ENCODE measurements at regions not wholly inside any gene's neighbourhood (a gene's known extent, or its start where the extent isn't known, plus 50 kb on each side); places are given as distances from the start of the nearest gene placed in this dataset.
"Not testable (repeated sequence)": the region's sequence is repeated elsewhere in the genome, so short reads cannot be mapped to it uniquely, and the experiment has no call there.

- no peak for TF ChIP-seq EZH2 (IDR thresholded peaks at IDR 0.05; ENCODE audit: borderline replicate concordance, low read length)
- TF ChIP-seq, protein P1, sequence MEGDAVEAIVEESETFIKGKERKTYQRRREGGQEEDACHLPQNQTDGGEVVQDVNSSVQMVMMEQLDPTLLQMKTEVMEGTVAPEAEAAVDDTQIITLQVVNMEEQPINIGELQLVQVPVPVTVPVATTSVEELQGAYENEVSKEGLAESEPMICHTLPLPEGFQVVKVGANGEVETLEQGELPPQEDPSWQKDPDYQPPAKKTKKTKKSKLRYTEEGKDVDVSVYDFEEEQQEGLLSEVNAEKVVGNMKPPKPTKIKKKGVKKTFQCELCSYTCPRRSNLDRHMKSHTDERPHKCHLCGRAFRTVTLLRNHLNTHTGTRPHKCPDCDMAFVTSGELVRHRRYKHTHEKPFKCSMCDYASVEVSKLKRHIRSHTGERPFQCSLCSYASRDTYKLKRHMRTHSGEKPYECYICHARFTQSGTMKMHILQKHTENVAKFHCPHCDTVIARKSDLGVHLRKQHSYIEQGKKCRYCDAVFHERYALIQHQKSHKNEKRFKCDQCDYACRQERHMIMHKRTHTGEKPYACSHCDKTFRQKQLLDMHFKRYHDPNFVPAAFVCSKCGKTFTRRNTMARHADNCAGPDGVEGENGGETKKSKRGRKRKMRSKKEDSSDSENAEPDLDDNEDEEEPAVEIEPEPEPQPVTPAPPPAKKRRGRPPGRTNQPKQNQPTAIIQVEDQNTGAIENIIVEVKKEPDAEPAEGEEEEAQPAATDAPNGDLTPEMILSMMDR (IDR thresholded peaks at IDR 0.05; ENCODE audit: low read length) = no peak
- no peaks in the 10 kb centered on the region for H3K9me3 ChIP-seq (ENCODE audit: low read length)
These were observed 68.5 kb downstream of the CYTL1 start for GRCh38 chr4:4950561-4951290.

DNA sequence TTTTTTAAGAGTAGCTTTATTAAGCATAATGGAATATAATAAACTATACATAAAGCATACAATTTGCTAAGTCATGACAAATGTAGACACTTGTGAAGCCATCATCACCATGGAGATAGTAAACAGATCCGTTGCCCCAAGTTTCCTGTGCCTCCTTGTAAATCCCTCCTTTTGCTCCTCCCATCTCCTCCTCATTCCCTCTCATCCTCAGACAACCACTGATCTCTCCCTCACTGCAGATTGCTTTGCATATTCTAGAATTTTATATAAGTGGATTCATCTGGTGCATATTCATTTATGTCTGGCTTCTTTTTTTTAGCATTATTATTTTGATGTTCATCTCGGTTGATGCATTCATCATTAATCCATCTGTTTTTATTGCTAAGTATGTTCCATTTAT lies 67.0 kb downstream of the CYTL1 start:
- Histone ChIP-seq H3F3A (ENCODE audit: insufficient read depth, low read length) (no peaks in the 10 kb centered on the region), H3K4me2 (ENCODE audit: low read length) (no peak overlapping the region), H3K27me3 (ENCODE audit: insufficient read depth, low read length) (no peaks in the 10 kb centered on the region), H2AFZ (ENCODE audit: low read length) (no peak overlapping the region), H3K4me1 (ENCODE audit: insufficient read depth, low read length, severe bottlenecking) (peaks cover 10% of the 10 kb centered on the region), H3K36me3 (ENCODE audit: insufficient read depth, low read length) (no peaks in the 10 kb centered on the region), H3K79me2 (ENCODE audit: insufficient read depth, low read length) (no peaks in the 10 kb centered on the region), H3K27ac (ENCODE audit: low read depth, low read length, poor library complexity, severe bottlenecking) (no peak overlapping the region), H3K9ac (ENCODE audit: low read length) (no peak overlapping the region), H3K9me3 (ENCODE audit: low read length) (no peaks in the 10 kb centered on the region), H3K4me3 (ENCODE audit: low read depth, low read length, poor library complexity, severe bottlenecking) (no peak overlapping the region), H4K20me1 (ENCODE audit: insufficient read depth, low read length) (no peaks in the 10 kb centered on the region), H3K9me2 (ENCODE audit: low read depth, low read length) (no peaks in the 10 kb centered on the region)
- no peak for TF ChIP-seq EZH2 (IDR thresholded peaks at IDR 0.05; ENCODE audit: borderline replicate concordance, low read length)
- TF ChIP-seq, protein P1 (IDR thresholded peaks at IDR 0.05; ENCODE audit: low read length) = no peak

More at GRCh38 chr4:4950561-4951290, 68.5 kb downstream of the CYTL1 start:
- Histone ChIP-seq H3F3A (ENCODE audit: insufficient read depth, low read length) (no peaks in the 10 kb centered on the region), H3K36me3 (ENCODE audit: insufficient read depth, low read length) (no peaks in the 10 kb centered on the region), H3K4me2 (ENCODE audit: low read length) (no peak overlapping the region), H4K20me1 (ENCODE audit: insufficient read depth, low read length) (no peaks in the 10 kb centered on the region), H3K9ac (ENCODE audit: low read length) (no peak overlapping the region), H3K4me3 (ENCODE audit: low read depth, low read length, poor library complexity, severe bottlenecking) (no peak overlapping the region), H3K4me1 (ENCODE audit: insufficient read depth, low read length, severe bottlenecking) (peaks cover 10% of the 10 kb centered on the region), H3K27ac (ENCODE audit: low read depth, low read length, poor library complexity, severe bottlenecking) (no peak overlapping the region), H3K27me3 (ENCODE audit: insufficient read depth, low read length) (no peaks in the 10 kb centered on the region), H3K79me2 (ENCODE audit: insufficient read depth, low read length) (no peaks in the 10 kb centered on the region), H2AFZ (ENCODE audit: low read length) (no peak overlapping the region), H3K9me2 (ENCODE audit: low read depth, low read length) (no peaks in the 10 kb centered on the region)

GRCh38 chr4:4959344-4960074 lies 59.7 kb downstream of the CYTL1 start:
- not testable (repeated sequence) for H3F3A ChIP-seq (ENCODE audit: insufficient read depth, low read length); H3K4me3 ChIP-seq (ENCODE audit: low read depth, low read length, poor library complexity, severe bottlenecking); H3K9me3 ChIP-seq (ENCODE audit: low read length); H3K4me2 ChIP-seq (ENCODE audit: low read length); H3K9me2 ChIP-seq (ENCODE audit: low read depth, low read length); H3K9ac ChIP-seq (ENCODE audit: low read length); H3K27ac ChIP-seq (ENCODE audit: low read depth, low read length, poor library complexity, severe bottlenecking); H3K27me3 ChIP-seq (ENCODE audit: insufficient read depth, low read length); H3K4me1 ChIP-seq (ENCODE audit: insufficient read depth, low read length, severe bottlenecking); H3K79me2 ChIP-seq (ENCODE audit: insufficient read depth, low read length); H4K20me1 ChIP-seq (ENCODE audit: insufficient read depth, low read length); H2AFZ ChIP-seq (ENCODE audit: low read length); H3K36me3 ChIP-seq (ENCODE audit: insufficient read depth, low read length)
